IPS-NIHi7 (cell line): ENCODE measurements at regions not wholly inside any gene's neighbourhood (a gene's known extent, or its start where the extent isn't known, plus 50 kb on each side); places are given as distances from the start of the nearest gene placed in this dataset.
A peak's percentile ranks its signal among the peaks of the same experiment; 100 is the strongest.
"Not testable (repeated sequence)": the region's sequence is repeated elsewhere in the genome, so short reads cannot be mapped to it uniquely, and the experiment has no call there.

ENCODE experiments used
- DNase-seq: peaks from one replicate; pipeline ENCODE4 v3.0.0; 2012; ENCODE audit warnings: mixed read lengths; ENCODE audit errors: extremely low spot score

- no peak for DNase-seq
These were observed 138.1 kb upstream of the GRAMD2B start for GRCh38 chr5:126284977-126285696.

DNA sequence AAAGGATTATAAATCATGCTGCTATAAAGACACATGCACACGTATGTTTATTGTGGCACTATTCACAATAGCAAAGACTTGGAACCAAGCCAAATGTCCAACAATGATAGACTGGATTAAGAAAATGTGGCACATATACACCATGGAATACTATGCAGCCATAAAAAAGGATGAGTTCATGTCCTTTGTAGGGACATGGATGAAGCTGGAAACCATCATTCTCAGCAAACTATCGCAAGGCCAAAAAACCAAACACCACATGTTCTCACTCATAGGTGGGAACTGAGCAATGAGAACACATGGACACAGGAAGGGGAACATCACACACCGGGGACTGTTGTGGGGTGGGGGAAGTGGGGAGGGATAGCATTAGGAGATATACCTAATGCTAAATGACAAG lies 127.1 kb upstream of the GRAMD2B start:
- not testable (repeated sequence) for DNase-seq

GRCh38 chr5:126300293-126300692 lies 122.9 kb upstream of the GRAMD2B start:
- no peak for DNase-seq

- DNase-seq = no peak
These were observed 122.2 kb upstream of the GRAMD2B start for GRCh38 chr5:126301056-126301455.

DNA sequence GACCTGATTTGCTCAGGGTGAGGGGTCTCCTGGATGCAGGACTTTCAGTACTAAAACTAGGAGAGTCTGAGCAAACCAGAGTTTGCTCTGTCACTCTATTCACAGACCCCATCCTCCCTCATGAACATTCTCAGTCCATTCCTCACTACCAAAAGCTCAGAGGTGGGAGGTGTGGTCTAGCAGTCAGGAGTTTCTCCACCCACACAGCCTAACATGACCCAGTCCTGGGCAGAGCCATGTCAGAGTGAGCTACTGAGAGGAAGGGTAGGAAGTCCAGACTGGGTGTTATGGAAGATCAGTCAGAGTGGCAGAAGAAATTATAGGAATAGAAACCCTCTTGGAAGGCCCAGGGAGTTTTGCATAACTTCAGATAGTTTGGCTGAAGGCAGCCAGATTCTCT lies 113.3 kb upstream of the GRAMD2B start:
- no peak for DNase-seq

- no peak for DNase-seq
These were observed 111.4 kb upstream of the GRAMD2B start for GRCh38 chr5:126311766-126312165.

DNA sequence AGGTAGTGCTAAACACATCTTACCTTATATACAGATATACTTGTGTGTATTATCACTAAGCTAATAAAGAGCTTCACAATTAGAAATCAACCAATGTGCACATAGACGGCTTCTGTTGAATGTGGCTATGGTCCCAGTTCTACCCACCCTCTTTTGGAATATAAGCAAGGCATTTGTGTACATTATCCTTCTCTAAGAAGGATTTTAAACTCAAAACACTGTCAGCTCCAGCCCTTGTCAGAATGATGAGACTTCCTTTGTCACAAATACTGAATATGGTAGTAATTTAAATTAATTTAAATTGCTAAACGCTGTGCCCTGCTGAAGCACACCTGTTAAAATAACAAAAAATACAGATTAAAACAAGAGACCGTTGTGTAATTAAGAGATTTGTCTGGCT lies 107.9 kb upstream of the GRAMD2B start:
- no peak for DNase-seq

GRCh38 chr5:126332326-126332725 lies 90.9 kb upstream of the GRAMD2B start:
- no peak for DNase-seq

DNA sequence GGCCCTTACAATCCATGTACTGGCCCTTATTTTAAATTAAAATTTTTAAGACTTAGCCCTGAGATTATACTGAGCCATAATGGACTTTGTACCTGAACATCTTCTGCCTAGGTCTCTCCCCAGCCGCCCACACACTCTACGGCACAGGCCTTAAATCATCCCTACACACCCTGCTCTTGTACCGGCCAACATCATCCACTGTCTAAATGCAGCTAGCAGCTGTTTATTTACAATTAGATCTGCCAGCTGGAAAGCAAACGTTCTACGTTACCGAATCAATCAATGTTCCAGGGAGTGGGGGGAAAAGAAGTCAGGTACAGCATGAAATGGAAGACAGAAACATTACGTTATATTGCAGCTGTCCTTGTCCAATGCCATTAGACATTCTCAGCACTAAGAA lies 88.4 kb upstream of the GRAMD2B start:
- no peak for DNase-seq

DNA sequence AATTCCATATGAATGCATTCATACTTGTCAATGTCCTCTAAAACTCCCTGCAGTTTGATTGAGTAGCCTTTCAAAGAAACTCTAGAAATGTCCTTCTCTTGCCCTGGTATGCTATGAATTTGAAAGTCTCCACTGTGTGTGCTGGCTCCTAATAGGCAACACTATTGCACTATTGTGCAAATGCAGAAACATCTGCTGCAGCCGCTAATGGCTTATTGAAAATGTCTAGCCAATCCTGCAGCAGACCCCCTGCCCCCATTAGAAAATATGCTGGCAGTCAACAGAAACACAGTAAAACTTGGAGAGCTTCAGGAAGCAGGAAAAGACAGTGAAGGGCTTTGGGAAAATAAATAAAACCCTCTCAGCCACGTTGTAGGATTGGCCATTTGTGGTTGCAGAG lies 87.3 kb upstream of the GRAMD2B start:
- no peak for DNase-seq

- DNase-seq = no peak
These were observed 84.6 kb upstream of the GRAMD2B start for GRCh38 chr5:126338635-126339034.

DNA sequence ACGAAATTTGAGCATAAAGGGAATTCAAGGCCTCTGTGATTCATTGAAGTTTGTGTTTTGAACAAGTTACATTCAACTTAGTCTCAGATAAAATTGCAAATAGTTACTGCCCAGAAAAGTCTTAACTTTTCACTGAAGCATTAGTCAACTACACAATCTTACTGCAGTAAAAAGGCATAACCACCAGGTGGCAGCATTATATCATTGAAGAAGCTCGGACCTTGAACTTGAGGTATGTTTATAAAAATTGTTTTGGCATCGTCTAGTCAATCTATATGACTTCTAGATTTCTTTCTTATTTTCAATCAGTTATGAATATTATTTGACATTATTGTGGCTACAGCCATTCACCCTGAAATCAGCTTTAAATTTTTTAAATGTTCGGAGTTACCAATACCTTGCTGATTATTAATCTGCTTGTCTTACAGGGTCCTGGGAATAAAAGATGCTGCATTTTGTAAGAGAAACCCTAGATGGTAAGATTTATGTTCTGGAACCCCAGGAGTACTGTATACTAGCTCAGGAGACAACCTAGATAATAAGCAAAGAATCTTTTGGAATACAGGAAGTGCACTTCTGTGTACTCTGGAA lies 83.9 kb upstream of the GRAMD2B start:
- peak; percentile 46 for DNase-seq

- no peak for DNase-seq
These were observed 81.1 kb upstream of the GRAMD2B start for GRCh38 chr5:126341906-126342630.

DNA sequence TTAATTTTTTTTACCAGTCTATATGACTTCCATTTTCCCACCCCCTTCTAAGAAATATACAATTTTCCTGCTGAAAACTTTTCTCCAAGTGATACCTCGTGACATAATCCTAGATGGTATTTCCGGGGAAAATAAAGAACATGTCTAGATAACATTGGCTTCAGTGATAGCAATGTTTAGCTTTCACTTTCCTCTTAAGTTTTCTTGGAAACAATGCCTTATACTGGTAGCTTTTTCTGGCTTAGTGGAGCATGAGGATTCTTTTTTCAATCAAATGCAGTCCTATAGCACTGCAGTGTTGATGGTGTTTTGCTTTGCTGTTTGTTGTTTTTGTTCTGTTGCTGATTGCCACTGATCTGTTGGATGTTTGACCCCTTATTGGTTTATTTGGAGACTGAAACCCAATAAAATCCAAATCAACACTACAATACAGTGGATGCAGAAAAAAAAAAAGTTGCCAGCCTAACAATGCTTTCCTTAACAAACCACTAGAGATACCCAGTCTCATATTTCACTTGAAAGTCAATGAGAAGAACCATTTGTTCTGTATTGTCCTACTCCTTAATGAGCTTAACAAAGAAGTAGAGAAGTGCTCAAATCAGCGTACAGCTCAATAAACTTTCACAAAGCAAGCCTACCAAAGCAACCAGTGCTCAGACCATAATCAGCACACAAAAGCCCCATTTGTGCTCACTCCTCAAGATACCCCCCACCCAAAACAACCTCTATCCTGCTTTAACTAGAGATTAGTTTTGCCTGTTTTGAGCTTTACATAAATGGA lies 74.2 kb upstream of the GRAMD2B start:
- no peak for DNase-seq

DNA sequence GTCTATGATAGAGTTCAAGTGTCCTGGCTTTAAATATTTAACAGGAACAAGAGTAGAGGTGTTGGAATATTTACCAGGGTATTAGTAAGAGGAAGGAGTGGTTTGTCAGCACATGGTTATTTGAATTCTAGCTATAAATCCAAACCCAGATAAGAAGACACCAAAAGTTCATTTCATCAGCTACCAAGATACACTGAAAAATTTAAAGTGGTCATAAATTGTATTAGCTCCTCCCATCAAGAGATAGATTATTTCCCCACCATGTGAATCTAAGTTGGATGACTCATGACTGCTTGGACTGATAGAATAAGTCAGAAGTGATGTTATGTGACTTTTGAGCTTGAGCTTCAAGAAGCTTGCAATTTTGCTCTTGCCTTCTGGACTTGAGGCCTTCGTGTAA lies 72.1 kb upstream of the GRAMD2B start:
- no peak for DNase-seq

GRCh38 chr5:126354012-126354857 lies 69.0 kb upstream of the GRAMD2B start:
- no peak for DNase-seq

GRCh38 chr5:126354858-126355731 lies 68.1 kb upstream of the GRAMD2B start:
- DNase-seq = no peak

DNA sequence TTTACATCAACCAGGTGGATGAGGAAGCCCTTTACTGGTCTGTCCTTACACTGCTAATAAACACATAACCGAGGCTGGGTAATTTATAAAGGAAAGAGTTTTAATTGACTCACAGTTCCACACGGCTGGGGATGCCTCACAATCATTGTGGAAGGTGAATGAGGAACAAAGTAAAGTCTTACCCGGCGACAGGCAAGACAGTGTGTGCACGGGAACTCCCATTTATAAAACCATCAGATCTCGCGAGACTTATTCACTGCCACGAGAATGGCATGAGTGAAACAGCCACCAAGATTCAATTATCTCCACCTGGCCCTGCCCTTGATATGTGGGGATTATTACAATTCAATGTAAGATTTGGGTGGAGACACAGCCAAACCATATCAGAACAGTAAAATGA lies 67.3 kb upstream of the GRAMD2B start:
- DNase-seq = no peak

DNA sequence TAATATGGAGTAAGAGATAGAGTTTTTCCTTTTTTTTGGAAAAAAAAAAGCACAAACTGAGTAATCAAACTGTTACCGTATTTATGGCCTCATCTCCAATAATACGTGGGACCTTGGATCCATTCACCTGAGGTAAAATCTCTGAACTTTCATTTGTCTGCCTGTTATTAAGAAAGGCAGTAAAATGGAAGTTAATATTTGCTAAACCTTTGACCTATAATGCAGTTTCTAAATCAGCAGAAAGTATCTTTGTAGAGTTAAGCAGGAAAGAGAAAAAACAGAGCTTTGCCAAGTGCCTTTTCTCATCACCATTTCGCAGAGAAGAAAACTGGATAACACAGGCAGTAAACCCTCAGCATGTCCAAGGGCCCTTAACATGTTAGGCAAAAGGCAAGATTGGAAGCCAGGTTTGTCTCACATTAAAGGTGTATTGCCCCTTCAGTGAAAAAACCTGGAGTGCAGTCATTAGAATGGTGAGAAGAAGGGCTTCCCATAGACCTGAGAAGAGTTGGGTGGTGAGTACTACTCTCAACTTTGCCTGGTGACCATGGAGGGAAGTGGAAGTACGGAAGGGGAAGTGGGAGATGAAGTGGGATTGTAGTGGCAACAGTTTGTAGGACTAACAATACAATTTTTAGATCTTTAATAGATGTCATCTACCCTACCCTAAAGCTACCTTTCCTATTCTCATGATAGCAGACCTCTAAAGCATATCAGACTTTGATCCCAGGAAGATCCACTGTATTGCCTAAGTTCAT lies 65.4 kb upstream of the GRAMD2B start:
- DNase-seq = no peak

GRCh38 chr5:126358525-126358924 lies 64.7 kb upstream of the GRAMD2B start:
- no peak for DNase-seq
